ENCODE measurements at regions not wholly inside any gene's neighbourhood (a gene's known extent, or its start where the extent isn't known, plus 50 kb on each side); places are given as distances from the start of the nearest gene placed in this dataset.

- TF ChIP-seq TAF1 (IDR thresholded peaks at IDR 0.05; ENCODE audit: low read depth, low read length): no peak
- TF ChIP-seq POLR2A (IDR thresholded peaks at IDR 0.05; ENCODE audit: low read depth, low read length): no peak
Measured at GRCh38 chr4:149973181-149973580, 105.1 kb upstream of the DCLK2 start.

Measured in GM12891 (cell line).